HS-27A (cell line): ENCODE measurements at regions not wholly inside any gene's neighbourhood (a gene's known extent, or its start where the extent isn't known, plus 50 kb on each side); places are given as distances from the start of the nearest gene placed in this dataset.
"Not testable (repeated sequence)": the region's sequence is repeated elsewhere in the genome, so short reads cannot be mapped to it uniquely, and the experiment has no call there.

Experiments
- DNase-seq: peaks from one replicate; pipeline ENCODE4 v3.0.0-alpha.2; 2012; ENCODE audit warnings: low read depth, missing footprints

DNA sequence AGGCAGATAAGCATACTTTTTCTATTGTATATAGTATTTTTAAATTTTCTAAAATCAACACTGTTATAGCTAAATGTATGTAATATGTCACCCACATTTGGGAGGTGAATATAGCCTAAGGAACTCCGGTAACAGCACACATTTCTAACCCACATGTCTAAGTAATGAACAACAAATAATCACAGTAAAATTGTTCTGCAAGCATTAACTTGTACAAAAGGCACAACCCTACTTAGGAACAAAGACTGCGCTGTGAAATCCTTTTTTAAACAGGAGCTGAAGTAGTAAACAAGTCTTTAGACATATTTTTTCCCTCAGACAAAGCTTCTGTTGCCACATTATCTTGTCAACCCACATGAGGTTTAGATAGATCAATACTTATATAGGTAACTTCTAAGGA, 872.4 kb upstream of the SLC35B3 start:
- no peak for DNase-seq

DNA sequence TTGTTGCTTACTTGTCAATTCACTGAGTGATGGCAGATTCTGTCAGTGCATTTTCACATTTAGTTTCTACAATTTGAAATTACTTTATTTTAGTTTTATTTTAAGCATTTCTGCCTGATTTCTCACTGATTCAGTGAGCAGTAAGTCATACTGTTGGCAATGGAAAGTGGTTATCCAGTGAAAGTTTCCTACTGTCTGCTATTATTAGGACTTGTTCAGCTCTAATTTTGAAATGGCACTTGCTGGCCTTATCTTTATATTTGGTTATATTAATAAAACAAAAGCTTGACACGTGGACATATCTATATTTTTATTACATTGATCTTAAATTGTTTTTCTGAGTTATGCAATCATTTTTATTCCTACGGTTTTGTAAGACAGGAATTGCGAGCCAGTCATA, 871.8 kb upstream of the SLC35B3 start:
- DNase-seq: no peak

DNA sequence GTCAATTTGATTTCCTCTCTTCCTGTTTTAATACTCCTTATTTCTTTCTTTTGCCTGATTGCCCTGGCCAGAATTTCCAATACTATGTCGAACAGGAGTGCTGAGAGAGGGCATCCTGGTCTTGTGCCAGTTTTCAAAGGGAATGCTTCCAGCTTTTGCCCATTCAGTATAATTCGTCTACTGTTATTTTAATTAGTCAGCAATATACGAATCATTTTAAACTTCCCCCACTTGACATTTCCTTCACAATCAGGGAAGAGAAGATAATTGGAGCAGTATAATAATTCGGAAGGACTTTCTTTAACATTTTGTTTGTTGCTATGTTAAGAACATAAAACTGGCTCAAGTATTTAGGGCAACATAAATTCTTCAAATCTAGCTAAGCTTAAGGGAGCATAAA, 860.3 kb upstream of the SLC35B3 start:
- DNase-seq: no peak

DNA sequence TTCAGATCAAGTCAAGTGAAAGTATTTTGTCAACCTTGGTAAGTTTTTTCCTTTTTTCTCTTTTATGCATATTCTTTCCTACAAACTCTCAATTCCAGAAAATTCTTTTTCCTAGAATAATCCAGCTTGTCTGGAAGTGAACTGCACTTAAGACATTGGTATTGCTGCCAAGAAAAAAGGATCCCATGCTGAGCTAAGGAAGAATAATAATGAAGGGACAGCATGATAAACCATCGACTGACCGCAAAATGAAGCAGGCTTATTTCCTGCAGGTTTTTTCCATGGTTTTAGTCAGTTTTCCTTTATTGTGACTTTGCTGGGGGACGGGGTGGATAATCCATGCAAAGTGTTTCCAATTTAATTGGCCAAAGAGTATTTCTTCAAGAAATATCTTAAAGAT, 857.6 kb upstream of the SLC35B3 start:
- DNase-seq: no peak

GRCh38 chr6:9290342-9290741, 855.0 kb upstream of the SLC35B3 start:
- DNase-seq: not testable (repeated sequence)

DNA sequence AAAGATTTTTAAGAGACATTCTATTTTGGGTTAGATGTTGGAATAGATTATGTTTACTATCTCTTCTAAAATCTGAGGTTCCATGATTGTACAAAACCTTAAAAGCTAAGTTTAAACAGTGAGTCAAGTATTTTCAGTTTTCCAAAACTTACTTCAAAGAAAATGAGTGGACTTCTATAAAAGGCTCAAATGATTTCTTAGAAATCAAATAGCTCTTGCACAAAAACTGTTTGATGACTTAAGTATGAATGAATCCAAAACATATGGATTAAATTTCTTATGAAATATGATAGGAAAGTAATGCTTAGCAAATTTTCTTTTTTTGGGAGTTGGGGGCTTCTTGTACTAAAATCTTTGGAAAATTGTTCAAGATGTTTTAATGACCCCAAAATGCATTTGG, 837.3 kb upstream of the SLC35B3 start:
- DNase-seq: no peak

- no peak for DNase-seq
These were observed 831.4 kb upstream of the SLC35B3 start for GRCh38 chr6:9266741-9267140.

GRCh38 chr6:9257215-9257614, 821.9 kb upstream of the SLC35B3 start:
- DNase-seq: no peak

DNA sequence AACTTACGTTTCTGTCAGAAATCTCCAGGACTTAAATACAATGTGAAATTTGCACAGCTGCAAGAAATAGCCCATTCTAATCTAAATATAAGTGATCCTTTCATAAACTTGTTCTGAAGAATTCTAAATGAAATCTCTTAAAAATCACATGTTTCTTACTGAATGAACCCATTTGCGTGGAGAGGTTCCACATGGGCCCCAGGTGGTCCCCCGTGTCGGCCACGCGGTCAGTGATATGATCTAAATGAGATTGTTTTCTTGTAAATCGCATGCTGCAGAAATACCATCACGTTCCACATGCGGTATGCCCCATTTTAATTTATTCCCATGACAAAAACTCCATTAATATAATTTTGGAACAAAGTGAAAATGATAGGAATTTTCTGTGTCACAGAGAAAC, 818.9 kb upstream of the SLC35B3 start:
- no peak for DNase-seq

GRCh38 chr6:9252799-9253198, 817.5 kb upstream of the SLC35B3 start:
- no peak for DNase-seq

DNA sequence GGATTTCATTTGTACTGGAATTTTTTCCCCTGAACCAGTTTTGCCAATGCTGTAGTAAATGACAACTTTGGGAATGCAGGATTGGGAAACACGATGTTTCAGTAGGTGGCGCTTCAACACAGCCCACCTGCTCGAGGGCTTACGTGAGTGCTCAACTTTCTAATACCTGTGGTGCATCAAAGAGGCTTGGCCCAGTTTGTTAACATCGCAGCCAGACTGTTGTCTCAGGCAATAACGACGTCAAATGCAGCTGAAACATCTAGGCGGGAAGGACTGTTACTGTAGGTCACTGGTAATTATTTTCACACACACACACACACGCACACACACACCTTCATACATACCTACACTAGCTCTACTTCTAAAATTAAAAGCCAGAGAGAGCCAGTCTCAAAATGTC, 815.5 kb upstream of the SLC35B3 start:
- DNase-seq: peak; percentile 27

DNA sequence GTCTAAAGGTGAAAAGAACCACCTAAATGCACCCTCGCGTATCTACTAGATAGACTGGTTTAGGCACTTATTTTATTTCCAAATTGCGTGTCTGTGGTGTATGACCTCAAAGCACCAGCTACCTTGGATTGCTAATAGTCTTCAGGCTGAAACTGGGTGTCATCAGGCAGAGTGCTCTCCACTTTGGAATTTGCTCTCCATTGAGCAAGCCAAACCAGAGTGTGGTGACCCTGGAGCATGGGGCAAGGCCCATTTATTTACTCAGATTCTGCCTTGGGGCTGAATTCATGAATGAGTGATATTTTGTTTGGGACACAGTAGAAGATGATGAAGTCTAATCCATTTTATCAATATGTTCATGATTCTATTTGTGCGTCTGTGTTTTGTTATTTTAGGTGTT, 812.8 kb upstream of the SLC35B3 start:
- no peak for DNase-seq

DNA sequence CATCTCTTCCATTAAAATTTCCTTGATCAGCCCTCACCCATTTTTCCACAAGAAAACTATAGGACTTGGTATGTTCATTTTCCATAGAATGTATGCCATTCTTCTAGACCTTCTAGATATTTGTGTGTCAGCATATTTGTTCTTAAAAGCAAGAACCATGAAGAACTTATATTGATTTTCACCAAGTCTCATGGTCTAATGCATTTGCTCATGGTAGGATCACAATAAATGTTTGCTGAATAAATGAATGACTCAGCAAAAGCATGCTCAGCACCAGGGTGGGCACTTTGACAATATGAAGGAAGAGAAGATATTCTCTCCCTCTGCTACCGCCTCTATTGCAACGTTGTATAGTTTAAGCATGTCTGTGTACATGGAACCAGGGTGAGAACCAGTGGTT, 805.5 kb upstream of the SLC35B3 start:
- no peak for DNase-seq

- no peak for DNase-seq
These were observed 801.1 kb upstream of the SLC35B3 start for GRCh38 chr6:9236443-9236842.

GRCh38 chr6:9233686-9234085, 798.3 kb upstream of the SLC35B3 start:
- DNase-seq: no peak

- DNase-seq: no peak
These were observed 797.9 kb upstream of the SLC35B3 start for GRCh38 chr6:9233226-9233625.

- no peak for DNase-seq
These were observed 790.1 kb upstream of the SLC35B3 start for GRCh38 chr6:9225441-9225871.

DNA sequence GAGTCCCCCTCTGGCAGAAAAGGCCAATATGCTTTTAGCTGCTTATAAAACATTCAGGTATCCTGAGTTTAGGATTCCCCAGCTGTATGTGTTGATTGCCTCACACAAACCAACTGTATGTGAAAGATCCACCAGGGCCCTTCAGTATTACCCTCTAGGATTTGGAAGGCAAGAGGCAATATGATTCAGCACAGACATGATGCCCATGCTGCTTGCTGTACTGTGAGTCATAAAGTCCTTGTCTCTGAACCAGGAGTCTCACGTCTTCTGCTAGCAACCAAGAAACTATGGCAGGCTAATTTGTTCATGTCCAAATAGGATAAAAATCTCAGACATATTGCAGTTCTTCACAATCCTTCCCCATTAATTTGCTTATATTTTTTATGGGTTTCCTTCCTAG, 789.2 kb upstream of the SLC35B3 start:
- DNase-seq: no peak

GRCh38 chr6:9213717-9214116, 778.4 kb upstream of the SLC35B3 start:
- DNase-seq: not testable (repeated sequence)

- no peak for DNase-seq
These were observed 773.6 kb upstream of the SLC35B3 start for GRCh38 chr6:9208966-9209365.

- DNase-seq: no peak
These were observed 770.3 kb upstream of the SLC35B3 start for GRCh38 chr6:9205645-9206044.

DNA sequence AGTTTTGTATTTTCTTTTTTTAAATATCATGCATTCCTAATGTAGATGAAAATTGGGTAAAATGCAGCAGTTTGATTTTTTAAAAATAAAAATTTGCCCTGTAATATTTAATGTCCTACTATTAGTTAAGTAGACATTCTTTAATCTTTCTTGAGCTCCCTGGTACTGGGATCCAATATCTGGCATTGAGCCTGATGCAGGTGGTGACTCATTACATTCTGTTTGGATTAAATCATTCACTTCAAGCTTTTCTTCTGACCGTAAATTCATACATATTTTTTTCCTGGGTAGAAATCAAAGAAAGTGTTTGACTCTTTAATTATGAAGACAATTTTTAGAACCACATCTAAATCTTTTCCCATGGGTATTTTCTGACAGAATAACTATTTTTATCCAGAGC, 768.8 kb upstream of the SLC35B3 start:
- DNase-seq: peak; percentile 84

- DNase-seq: no peak
These were observed 765.4 kb upstream of the SLC35B3 start for GRCh38 chr6:9200712-9201111.

DNA sequence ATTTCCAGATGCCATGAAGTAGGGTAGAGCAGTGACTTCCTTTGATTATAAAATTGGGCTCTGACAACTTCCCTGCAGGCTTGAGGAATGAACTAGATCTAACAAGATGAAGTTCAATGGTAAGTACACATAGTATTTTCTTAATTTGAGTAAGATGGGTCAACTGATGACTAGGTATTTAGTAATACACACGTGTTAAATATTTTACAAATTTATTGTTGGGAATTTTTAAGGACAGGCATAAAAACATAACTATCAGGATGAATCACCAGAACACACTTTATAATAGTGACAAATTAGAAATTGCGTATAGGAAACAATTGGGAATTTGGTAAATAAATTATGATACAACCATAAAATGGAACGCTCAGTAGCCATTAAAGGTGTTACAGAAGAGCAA, 762.4 kb upstream of the SLC35B3 start:
- DNase-seq: no peak

DNA sequence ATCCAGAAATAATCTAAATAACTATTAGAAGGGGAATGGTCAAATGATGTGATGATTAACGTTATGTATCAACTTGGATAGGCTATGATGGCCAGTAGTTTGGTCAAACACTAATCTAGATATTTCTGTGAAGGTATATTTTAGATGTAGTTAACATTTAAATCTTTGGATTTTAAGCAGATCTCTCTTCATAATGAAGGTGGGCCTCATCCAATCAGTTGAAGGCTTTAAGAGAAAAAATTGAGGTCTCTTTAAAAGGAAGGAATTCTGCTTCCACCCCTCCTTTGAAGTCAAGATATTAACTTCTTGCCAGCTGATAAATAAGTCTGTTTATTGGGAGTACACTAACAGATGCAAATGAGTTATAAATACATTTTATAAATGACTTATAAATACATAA, 760.0 kb upstream of the SLC35B3 start:
- no peak for DNase-seq
